Suprapubic skin (tissue), 4 donors: ENCODE measurements at regions not wholly inside any gene's neighbourhood (a gene's known extent, or its start where the extent isn't known, plus 50 kb on each side); places are given as distances from the start of the nearest gene placed in this dataset.
"Not testable (repeated sequence)": the region's sequence is repeated elsewhere in the genome, so short reads cannot be mapped to it uniquely, and the experiment has no call there.

Source experiments
- DNase-seq, 2 donors: peaks; one replicate each; pipeline ENCODE4 v3.0.0-alpha.2; 2019; ENCODE audit warnings: low spot score in 2 of 2
- H3K27ac ChIP-seq: fragments of 200-600 bp; sonication (generic); one replicate; pipeline ENCODE4 v1.5.1; 2019
- H3K27me3 ChIP-seq: fragments of 200-600 bp; sonication (generic); one replicate; pipeline ENCODE4 v1.5.1; 2019
- H3K36me3 ChIP-seq: fragments of 200-600 bp; sonication (generic); one replicate; pipeline ENCODE4 v1.5.1; 2019
- H3K4me1 ChIP-seq: fragments of 200-600 bp; sonication (generic); one replicate; pipeline ENCODE4 v1.5.1; 2019
- H3K4me3 ChIP-seq: fragments of 200-600 bp; sonication (generic); one replicate; pipeline ENCODE4 v1.5.1; 2019; ENCODE audit warnings: mild to moderate bottlenecking
- H3K9me3 ChIP-seq: fragments of 200-600 bp; sonication (generic); one replicate; pipeline ENCODE4 v1.5.1; 2019
- EP300 ChIP-seq: sonication (generic); formaldehyde crosslinking; IDR thresholded peaks from one replicate; pipeline ENCODE4 v1.6.1; 2017; ENCODE audit warnings: antibody characterized with exemption
- POLR2A ChIP-seq, 2 donors: fragments of 450-650 bp; IDR thresholded peaks; one replicate each; pipeline ENCODE4 v1.6.1; 2017; ENCODE audit warnings: antibody characterized with exemption in 2 of 2, mild to moderate bottlenecking in 2 of 2, moderate library complexity in 2 of 2
- POLR2AphosphoS5 ChIP-seq, 3 donors: sonication (generic); formaldehyde crosslinking; IDR thresholded peaks; one replicate each; pipeline ENCODE4 v1.6.1; 2017; ENCODE audit warnings: antibody characterized with exemption in 3 of 3
- WGBS: methylation state at CpG from one replicate; pipeline ENCODE4 v1.1.5; 2018; 5-methylcytosine and 5-hydroxymethylcytosine counted together
- TF ChIP-seq, protein P1 (sequence below), 2 donors: fragments of 200-600 bp in 1 of 2; fragments of 450-650 bp in 1 of 2; sonication (generic) in 1 of 2; IDR thresholded peaks; one replicate each; pipeline ENCODE4 v1.5.1; 2016 to 2019; ENCODE audit warnings: antibody characterized with exemption in 2 of 2, mild to moderate bottlenecking in 1 of 2, moderate library complexity in 1 of 2

DNA sequence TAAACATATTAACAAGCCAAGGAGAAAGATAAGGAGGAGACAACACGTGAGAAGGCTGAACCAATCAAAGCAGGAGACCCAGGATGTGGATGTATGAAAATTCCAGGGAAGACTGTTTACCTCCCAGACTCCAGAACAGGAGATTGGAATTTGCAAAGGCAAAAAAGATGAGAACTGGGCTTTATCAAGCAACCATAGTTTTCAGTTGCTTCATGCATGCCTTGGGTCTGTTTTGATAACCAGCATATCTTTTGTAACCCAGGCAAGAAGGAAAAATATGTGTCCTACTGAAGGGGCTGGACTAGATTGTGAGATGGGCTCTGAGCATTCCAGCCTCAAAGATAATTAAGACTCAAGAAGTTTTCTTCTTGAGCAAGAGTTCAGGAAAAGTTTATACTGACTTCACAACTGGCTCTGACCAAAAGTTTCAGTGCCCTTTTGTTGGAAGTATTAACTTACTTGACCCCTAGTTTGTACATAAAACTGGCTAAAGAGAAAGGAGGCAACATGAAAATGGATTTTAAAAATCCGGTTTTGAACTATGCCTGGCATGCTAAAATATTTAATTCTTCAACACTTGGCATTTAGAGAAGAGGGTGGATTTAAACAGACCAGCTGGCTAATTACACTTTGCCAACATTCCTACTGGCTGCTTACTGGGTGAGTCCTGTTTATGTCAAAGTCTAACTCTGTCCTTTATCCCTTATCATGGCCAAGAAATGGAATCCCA, 79.3 kb upstream of the CD28 start:
- no peak for DNase-seq

GRCh38 chr2:203629699-203630098, 76.7 kb upstream of the CD28 start:
- 94% methylated on average over 2 of the region's 2 CpGs for whole genome bisulfite sequencing

More for the DNA sequence above, 79.3 kb upstream of the CD28 start:
- H3K36me3 ChIP-seq = no peaks in the 10 kb centered on the region
- H3K9me3 ChIP-seq = no peaks in the 10 kb centered on the region
- TF ChIP-seq, protein P1, sequence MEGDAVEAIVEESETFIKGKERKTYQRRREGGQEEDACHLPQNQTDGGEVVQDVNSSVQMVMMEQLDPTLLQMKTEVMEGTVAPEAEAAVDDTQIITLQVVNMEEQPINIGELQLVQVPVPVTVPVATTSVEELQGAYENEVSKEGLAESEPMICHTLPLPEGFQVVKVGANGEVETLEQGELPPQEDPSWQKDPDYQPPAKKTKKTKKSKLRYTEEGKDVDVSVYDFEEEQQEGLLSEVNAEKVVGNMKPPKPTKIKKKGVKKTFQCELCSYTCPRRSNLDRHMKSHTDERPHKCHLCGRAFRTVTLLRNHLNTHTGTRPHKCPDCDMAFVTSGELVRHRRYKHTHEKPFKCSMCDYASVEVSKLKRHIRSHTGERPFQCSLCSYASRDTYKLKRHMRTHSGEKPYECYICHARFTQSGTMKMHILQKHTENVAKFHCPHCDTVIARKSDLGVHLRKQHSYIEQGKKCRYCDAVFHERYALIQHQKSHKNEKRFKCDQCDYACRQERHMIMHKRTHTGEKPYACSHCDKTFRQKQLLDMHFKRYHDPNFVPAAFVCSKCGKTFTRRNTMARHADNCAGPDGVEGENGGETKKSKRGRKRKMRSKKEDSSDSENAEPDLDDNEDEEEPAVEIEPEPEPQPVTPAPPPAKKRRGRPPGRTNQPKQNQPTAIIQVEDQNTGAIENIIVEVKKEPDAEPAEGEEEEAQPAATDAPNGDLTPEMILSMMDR (IDR thresholded peaks at IDR 0.05) = no peak
- TF ChIP-seq POLR2A (IDR thresholded peaks at IDR 0.05) (no peak), POLR2AphosphoS5 (IDR thresholded peaks at IDR 0.05) (no peak), EP300 (no peak)
- H3K4me1 ChIP-seq = no peaks in the 10 kb centered on the region
- H3K27me3 ChIP-seq = no peaks in the 10 kb centered on the region
- WGBS = 37% methylated on average over 2 of the region's 2 CpGs
- H3K4me3 ChIP-seq = no peak overlapping the region
- peak overlapping the region; percentile 65 for H3K27ac ChIP-seq

GRCh38 chr2:203631068-203631757, 75.2 kb upstream of the CD28 start:
- Histone ChIP-seq H3K4me3 (no peak overlapping the region), H3K27me3 (no peaks in the 10 kb centered on the region), H3K4me1 (peaks cover 3% of the 10 kb centered on the region), H3K9me3 (no peaks in the 10 kb centered on the region), H3K27ac (peak overlapping the region; percentile 43), H3K36me3 (no peaks in the 10 kb centered on the region)
- no peak for TF ChIP-seq EP300
- DNase-seq = no peak
- WGBS = 72% methylated on average over 8 of the region's 8 CpGs

More at GRCh38 chr2:203629699-203630098, 76.7 kb upstream of the CD28 start:
- Histone ChIP-seq H3K27ac (no peak overlapping the region), H3K27me3 (no peaks in the 10 kb centered on the region), H3K9me3 (no peaks in the 10 kb centered on the region), H3K4me1 (peaks cover 3% of the 10 kb centered on the region), H3K36me3 (no peaks in the 10 kb centered on the region), H3K4me3 (no peak overlapping the region)
- TF ChIP-seq EP300 = no peak
- no peak for TF ChIP-seq POLR2A (IDR thresholded peaks at IDR 0.05)
- TF ChIP-seq, protein P1 (IDR thresholded peaks at IDR 0.05) = no peak
- no peak for TF ChIP-seq POLR2AphosphoS5 (IDR thresholded peaks at IDR 0.05)
- no peak for DNase-seq

GRCh38 chr2:203636588-203637470, 69.6 kb upstream of the CD28 start:
- H3K27me3 ChIP-seq = no peaks in the 10 kb centered on the region
- 10% methylated on average over 3 of the region's 3 CpGs for WGBS
- peak overlapping the region; percentile 29 for H3K27ac ChIP-seq
- peaks cover 17% of the 10 kb centered on the region for H3K4me1 ChIP-seq
- TF ChIP-seq, protein P1 (IDR thresholded peaks at IDR 0.05) = no peak
- no peak for TF ChIP-seq POLR2AphosphoS5 (IDR thresholded peaks at IDR 0.05)
- TF ChIP-seq EP300 = no peak
- H3K9me3 ChIP-seq = no peaks in the 10 kb centered on the region
- no peak for DNase-seq
- H3K4me3 ChIP-seq = no peak overlapping the region
- H3K36me3 ChIP-seq = no peaks in the 10 kb centered on the region

DNA sequence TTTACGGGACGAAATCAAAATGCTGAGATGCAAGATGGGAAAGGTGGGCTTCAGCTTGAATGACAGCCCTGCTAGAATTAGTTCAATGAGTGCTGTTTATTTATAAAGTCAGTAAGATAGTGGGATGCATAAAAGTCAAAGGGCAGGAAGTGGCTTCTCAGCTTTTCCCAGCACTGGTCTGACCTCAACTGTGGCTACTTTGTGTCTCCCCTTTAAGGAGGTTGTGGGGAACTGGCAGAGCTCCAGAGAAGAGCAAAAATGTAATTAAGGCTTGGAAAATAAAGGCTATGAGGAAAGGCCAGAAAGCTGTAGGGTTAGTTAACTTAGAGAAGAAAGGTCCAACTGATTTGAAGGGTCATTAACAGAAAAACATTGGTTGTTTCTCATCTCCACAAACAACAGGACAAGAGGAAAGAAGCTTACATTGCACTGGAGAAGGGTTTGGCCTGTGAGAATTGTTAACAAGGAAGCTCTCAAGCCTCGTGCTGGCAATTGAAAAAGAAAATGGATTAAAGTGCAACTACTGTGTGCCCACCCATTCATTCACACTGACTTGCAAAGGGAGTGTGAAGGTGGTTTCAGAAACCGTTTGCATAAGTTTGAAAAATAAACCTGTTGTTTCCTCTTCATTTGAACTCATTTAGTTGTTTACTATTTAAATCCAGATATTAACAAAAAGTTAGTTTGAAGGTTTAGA, 68.8 kb upstream of the CD28 start:
- Histone ChIP-seq H3K4me3 (no peak overlapping the region), H3K27me3 (no peaks in the 10 kb centered on the region), H3K4me1 (peaks cover 15% of the 10 kb centered on the region), H3K36me3 (no peaks in the 10 kb centered on the region), H3K27ac (peak overlapping the region; percentile 9), H3K9me3 (no peaks in the 10 kb centered on the region)
- TF ChIP-seq POLR2AphosphoS5 (IDR thresholded peaks at IDR 0.05) (no peak), POLR2A (IDR thresholded peaks at IDR 0.05) (no peak), EP300 (no peak)
- TF ChIP-seq, protein P1 (IDR thresholded peaks at IDR 0.05) = no peak
- no peak for DNase-seq
- WGBS = 81% methylated on average over 4 of the region's 4 CpGs

GRCh38 chr2:203641865-203642264, 64.6 kb upstream of the CD28 start:
- not testable (repeated sequence) for H3K27me3 ChIP-seq, H3K36me3 ChIP-seq, H3K9me3 ChIP-seq, H3K27ac ChIP-seq, DNase-seq, H3K4me3 ChIP-seq
- 99% methylated on average over 20 of the region's 23 CpGs for whole genome bisulfite sequencing
- H3K4me1 ChIP-seq = peaks cover 16% of the 10 kb centered on the region

GRCh38 chr2:203642841-203643240, 63.6 kb upstream of the CD28 start:
- not testable (repeated sequence) for DNase-seq, H3K9me3 ChIP-seq, H3K27ac ChIP-seq, H3K27me3 ChIP-seq, H3K36me3 ChIP-seq, H3K4me3 ChIP-seq
- peaks cover 11% of the 10 kb centered on the region for H3K4me1 ChIP-seq
- WGBS = 100% methylated on average over 2 of the region's 35 CpGs
